GM23248 (cell line): ENCODE measurements at regions not wholly inside any gene's neighbourhood (a gene's known extent, or its start where the extent isn't known, plus 50 kb on each side); places are given as distances from the start of the nearest gene placed in this dataset.

Source experiments
- EZH2 ChIP-seq: fragments of 200-600 bp; sonication (generic); IDR thresholded peaks from 2 replicates; pipeline ENCODE4 v1.6.1; 2018; ENCODE audit warnings: antibody characterized with exemption, mild to moderate bottlenecking; ENCODE audit not compliant: insufficient read depth, poor library complexity, severe bottlenecking
- EZH2phosphoT487 ChIP-seq: fragments of 200-600 bp; sonication (generic); IDR thresholded peaks from 2 replicates; pipeline ENCODE4 v1.6.1; 2018; ENCODE audit warnings: antibody characterized with exemption, moderate library complexity, mild to moderate bottlenecking, low read depth; ENCODE audit not compliant: insufficient read depth

GRCh38 chrX:128216364-128216763, 164.2 kb upstream of the ACTRT1 start:
- TF ChIP-seq EZH2phosphoT487 (no peak), EZH2 (no peak)
